OCI-LY7 (cell line): ENCODE measurements at regions not wholly inside any gene's neighbourhood (a gene's known extent, or its start where the extent isn't known, plus 50 kb on each side); places are given as distances from the start of the nearest gene placed in this dataset.

Source experiments
- CTCF ChIP-seq: fragments of 200-600 bp; sonication (generic); conservative IDR thresholded peaks from 2 replicates; pipeline ENCODE4 v1.5.1; 2014; ENCODE audit warnings: mild to moderate bottlenecking, antibody characterized with exemption, low read length, moderate library complexity, mixed read lengths
- EZH2phosphoT487 ChIP-seq: fragments of 200-600 bp; sonication (generic); IDR thresholded peaks from 2 replicates; pipeline ENCODE4 v1.6.1; 2018; ENCODE audit warnings: low read depth, borderline replicate concordance, mild to moderate bottlenecking, mixed run types, antibody characterized with exemption, low read length, moderate library complexity, mixed read lengths

GRCh38 chr5:39520232-39520572 is 95.4 kb upstream of the DAB2 start:
- no peak for TF ChIP-seq CTCF
- TF ChIP-seq EZH2phosphoT487: no peak
